GM18499 (cell line): ENCODE measurements at regions not wholly inside any gene's neighbourhood (a gene's known extent, or its start where the extent isn't known, plus 50 kb on each side); places are given as distances from the start of the nearest gene placed in this dataset.
"Not testable (repeated sequence)": the region's sequence is repeated elsewhere in the genome, so short reads cannot be mapped to it uniquely, and the experiment has no call there.

Experiments used
- ATAC-seq: cut with Tn5 transposase; IDR thresholded peaks from one replicate; pipeline ENCODE4 v1.9.1; 2021; ENCODE audit warnings: moderate number of reproducible peaks; ENCODE audit not compliant: insufficient read depth, unreplicated experiment

DNA sequence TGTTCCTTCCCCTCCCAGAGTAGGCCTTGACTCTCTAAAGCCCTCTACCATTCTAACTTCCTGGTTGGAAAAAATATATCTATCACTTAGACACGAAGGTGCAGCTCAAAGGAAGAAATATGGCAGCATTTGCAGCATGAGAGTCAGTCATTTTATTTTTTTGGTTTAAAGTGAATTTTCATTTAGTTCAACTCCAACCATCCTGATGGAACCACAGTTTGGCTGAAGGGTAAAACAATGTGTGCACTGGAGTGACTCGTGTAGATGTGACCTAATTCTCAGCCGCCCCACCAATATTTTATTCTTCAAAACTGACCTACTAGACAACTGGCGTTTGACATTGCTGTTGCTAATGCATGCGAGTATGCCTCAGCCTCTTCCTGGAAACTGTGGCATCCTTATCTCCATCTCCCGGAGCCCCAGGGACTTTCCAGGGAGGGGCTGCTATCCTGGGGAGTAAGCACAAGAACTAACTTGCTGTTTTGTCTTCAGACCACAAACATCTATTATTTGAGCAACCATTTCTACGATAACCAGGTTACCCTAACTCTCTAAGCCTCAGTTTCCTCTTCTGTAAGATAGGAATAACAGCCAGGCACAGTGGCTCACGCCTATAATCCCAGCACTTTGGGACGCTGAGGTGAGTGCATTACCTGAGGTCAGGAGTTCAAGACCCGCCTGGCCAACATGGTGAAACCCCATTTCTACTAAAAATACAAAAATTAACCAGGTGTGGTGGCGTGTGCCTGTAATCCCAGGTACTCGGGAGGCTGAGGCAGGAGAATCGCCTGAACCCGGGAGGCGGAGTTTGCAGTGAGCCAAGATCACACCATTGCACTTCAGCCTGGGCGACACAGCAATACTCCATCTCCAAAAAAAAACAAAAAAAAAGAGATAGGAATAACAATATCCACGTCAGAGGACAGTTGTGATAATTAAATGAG lies 148.7 kb upstream of the JARID2 start:
- no peak for ATAC-seq

DNA sequence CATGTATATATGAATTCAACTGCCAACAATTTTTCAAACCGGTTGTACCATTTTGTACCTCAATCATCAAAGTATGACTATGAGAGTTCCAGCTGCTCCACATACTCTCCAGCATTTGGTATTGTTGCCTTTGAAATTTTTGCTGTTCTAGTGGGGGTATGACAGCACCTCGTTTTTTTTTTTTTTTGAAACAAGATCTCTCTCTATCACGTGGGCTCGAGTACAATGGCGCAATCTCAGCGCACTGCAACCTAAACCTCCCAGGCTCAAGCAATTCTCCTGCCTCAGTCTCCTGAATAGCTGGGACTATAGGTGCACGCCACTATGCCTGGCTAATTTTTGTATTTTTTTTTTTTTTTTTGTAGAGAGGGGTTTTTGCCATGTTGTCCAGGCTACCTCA lies 144.7 kb upstream of the JARID2 start:
- no peak for ATAC-seq

DNA sequence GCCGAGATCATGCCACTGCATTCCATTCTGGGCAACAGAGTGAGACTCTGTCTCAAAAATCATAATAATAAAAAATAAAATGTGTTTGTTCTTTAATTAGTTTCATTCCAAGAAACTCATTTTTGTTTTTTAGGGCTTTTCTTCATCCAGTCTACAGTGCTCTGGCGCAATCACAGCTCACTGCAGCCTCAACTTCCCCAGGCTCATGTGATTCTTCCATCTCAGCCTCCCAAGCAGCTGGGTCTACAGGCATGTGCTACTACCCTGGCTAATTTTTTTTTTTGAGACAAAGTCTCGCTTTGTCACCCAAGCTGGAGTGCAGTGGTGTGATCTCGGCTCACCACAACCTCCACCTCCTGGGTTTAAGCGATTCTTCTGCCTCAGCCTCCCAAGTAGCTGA lies 143.6 kb upstream of the JARID2 start:
- no peak for ATAC-seq

DNA sequence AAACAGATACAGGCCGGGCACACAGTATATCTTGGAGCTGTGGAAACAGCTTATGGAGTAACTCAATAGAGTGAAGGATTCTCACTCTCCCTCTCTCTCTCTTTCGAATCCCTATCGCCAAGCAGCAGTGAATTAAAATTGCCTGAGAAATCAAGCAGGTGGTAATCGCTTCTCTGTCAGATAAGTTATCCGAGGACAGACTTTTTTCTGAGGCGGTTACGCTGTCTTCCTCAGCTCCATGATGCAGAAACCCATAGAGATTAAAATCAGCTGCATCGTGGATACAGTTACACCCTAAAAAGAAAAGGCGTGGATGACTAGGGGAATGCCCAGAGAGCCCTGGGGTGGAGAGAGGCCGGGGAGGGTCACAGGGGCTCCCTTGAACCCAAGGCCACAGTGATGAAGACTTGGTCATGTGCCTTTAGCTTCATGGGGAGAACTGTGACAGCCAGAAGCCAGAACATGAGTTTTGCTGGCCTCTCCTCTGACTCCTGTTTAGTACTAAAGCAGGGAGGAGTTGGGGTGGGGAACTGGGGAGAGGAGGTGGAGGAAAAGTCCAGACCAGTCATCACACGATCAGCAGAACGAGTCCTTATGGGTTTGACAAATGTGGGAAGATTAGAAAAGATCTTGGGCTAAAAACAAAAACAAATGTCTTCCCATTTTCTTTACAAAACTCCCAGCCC lies 138.8 kb upstream of the JARID2 start:
- no peak for ATAC-seq

DNA sequence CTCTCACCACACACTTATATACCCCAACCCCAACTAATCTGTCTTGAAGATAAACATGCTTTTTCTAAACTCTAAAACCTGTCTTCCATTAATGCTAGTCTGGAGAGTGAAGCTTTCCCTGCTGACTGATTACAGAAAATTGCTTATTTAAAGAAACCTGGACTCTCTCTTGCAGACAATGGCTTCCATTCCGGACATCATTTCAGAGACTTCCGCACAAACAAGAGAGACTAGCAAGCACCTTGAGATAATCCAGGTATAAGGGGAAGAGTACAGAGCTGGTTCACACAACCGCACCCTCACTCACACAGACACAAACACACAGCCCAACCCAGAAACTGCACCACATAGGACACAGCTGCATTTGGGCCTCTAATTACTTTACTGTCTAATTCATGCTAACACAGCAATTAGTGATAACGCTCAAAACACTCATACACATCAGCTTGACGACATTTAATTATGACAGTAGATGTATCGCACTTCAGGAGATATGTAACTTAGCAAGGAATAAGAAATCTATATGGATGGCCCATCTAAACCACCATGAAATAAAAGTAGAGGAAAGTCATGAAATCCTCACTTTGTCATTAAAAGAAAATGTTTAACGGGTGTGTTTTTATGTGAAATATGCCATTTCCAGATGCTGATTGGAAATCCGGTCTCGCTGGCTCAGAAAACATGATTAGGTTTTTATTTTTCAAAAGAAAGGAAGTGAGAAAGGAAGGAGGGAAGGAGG lies 138.1 kb upstream of the JARID2 start:
- no peak for ATAC-seq

DNA sequence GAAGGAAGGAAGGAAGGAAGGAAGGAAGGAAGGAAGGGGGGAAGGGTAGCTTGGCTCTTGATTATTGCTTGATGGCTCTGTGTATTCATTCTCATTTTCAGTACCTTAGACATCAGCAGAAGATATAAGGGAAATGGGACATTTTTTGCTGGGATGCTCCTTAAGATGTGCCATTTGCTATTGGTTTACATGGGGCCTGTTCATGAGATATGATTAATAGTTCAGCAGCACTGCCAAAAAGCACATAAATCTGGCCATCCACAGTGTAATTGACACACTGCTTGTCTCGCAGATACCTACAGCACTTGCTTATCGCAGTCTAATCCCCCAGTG lies 137.5 kb upstream of the JARID2 start:
- ATAC-seq = no peak

DNA sequence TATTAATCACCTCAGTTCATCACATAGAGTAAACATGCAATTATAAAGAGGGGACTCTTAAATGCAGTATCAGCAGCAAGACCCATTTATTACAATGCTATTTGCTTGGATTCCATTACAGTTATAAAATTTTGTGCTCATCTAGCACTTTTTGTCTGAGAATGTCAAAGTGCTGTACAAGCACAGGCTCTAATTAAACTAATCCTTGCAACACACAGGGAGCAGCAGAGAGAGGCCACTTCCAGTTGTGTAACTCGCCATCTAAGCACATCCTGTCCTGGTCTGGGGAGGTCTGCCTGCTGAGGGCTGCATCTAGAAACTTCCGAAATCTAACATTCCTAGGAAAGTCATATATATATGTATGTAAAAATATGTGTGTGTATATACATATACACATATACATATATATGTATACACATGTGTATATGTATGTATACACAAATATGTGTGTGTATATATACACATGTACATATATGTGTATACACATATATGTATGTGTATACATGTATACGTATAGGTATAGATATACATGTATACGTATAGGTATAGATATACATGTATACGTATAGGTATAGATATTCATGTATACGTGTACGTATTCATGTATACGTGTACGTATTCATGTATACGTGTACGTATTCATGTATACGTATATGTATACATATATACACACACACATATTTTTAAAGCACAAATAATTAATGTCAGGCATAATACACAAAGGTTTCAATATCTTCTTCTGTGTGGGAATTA lies 136.4 kb upstream of the JARID2 start:
- ATAC-seq = no peak

DNA sequence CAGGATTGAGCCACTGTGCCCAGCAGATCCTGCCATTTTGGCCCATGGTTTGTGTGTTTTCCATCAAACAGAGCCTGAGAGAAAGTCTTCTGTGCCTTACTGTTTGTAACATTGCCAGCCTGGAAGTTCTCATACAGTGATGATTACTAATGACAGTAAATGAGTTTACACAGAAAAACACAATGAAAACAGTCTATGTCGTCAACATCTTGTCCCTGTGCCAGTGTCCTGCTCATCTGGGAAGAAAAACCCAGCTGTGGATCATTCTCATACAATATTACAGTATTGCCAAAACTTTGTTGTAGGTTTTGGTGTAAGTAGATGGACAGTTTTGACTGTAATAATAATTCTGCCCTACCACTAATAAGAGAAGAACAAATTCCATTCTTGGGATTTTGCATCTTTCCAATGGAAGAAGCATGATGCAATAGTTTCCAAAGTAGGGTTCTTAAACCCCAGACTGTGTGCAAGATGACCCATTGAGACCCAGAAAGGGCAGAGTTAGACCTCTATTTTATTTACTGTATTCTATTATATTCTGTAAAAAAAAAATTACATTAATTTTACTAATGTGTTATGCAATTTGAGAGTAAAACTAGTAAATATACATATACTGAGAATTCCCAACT lies 135.0 kb upstream of the JARID2 start:
- no peak for ATAC-seq

DNA sequence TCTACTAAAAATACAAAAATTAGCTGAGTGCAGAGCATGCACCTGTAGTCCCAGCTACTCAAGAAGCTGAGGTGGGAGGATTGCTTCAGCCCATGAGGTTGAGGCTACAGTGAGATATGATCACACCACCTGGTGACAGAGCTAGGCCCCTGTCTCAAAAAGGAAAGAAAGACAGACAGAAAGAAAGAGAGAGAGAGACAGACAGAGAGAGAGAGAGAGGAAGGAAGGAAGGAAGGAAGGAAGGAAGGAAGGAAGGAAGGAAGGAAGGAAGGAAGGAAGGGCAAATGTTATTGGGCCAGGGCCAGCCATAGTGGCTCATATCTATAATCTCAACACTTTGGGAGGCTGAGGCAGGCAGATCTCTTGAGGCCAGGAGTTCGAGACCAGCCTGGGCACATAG lies 134.3 kb upstream of the JARID2 start:
- ATAC-seq = not testable (repeated sequence)

DNA sequence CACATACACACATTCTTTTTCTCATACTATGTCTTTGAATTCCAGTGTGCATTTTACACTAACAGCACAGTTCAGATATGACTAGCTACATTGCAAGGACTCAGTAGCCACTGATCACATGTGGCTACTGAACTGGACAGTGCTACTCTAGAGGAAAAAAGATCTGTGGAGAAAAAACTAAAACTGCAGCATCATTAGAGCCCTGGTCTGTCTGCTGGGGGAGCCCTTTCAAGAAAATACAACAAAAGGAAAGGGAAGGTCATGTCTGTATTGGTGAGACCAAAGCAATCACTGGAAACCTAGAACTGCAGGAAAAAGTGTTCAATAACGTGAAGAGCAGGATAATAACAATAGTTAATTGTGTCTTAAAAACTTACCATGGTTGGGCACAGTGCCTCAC lies 132.3 kb upstream of the JARID2 start:
- ATAC-seq = no peak

DNA sequence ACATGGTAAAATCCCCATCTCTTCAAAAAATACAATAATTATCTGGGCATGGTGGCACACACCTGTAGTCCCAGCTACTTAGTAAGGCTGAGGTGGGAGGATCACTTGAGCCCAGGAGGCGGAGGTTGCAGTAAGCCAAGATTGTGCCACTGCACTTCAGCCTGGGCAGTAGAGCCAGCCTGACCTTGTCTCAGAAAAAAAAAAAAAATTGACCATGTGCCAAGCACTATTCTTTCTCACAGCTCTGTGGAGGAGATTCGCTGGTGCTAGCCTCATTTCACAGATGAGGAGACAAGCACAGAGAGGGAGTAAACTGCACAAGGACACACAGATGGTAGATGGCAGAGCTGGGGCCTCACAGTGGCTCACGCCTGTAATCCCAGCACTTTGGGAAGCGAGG lies 131.8 kb upstream of the JARID2 start:
- no peak for ATAC-seq

DNA sequence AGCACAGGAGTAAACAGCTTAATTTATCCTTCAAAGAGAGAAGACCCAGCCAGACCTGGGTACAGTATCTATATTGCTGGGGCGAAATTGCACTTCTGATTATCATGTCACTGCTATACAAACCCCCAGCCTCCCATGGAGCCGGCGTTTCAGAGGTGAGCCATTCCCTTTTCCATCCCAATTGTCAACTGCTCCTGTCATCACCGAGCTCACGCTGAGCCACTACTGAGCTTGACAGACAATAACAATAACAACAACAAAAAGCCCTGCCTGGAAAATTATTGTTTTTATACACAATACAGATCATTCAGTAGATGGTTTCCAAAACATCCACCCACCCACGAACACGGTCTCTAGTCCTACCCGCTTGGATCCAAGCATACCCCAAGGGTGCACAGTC lies 129.0 kb upstream of the JARID2 start:
- ATAC-seq = no peak

DNA sequence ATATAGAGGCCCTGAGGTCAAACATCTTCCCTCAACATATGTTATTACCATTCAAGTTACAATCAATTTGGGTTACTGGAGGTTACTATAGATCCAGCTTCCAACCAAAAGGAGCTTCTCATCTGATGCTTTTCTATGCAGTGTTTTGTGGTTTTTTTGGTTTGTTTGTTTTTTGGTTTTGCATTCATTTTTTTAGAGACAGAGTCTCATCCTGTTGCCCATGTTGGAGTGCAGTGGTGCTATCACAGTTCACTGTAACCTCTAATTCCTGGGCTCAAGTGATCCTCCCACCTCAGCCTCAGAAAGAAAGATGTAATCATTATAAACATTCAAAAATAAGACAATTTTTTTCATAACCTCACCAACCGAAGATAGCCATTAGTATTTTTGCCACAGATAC lies 124.4 kb upstream of the JARID2 start:
- ATAC-seq = no peak

DNA sequence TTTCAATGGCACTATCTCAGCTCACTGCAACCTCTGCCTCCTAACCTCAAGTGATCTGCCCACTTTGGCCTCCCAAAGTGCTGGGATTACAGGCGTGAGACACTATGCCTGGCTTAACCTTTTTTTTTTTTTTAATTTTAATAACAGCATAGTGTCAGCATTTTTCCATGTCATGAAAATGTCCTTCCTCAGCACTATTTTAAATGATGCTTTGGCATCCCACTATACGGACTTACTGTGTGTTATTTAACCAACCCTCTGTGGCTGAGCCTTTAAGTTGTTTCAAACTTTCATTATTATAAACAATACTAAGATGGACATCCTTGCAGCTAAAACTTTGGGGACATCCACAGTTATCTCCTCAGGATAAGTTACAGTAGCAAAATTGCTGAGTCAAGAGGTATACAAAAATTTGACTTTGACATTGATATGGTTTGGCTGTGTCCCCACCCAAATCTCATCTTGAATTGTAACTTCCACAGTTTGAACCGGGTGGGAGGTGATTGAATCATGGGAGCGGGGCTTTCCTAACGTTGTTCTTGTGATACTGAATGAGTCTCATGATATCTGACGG lies 123.8 kb upstream of the JARID2 start:
- ATAC-seq = no peak

DNA sequence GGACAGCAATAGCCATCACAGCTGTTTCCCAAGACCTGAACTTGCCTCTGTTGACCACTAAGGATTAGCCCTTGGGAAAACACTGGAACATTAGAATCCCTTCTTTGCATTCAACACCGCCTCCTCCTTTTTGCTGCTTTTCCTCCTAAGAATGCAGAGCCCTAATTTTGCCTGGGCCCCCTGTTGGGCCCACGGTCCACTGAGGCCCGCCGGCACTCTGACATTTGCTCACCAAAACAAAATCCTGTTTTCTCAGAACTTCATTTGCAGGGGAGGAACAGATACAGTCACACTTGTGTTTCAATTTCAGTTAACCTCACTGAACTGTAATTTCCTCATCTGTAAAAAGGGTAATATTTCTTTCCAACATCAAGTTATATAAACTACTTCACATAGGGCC lies 116.0 kb upstream of the JARID2 start:
- no peak for ATAC-seq

DNA sequence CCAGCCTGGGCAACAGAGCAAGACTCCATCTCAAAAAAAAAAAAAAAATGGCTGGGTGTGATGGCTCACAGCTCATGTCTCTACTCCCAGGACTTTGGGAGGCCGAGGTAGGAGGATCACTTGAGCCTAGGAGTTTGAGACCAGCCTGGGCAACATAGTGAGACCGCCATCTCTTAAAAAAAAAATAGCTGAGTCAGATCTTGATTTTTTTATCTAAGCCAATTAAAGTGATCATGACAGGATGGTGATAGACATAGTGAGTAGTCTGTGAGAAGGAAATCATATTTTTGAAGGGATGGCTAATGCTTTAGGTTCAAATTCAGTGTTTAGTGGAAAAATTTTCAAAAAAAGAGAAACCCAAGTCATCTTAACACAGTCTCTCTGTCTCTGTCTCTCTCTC lies 114.6 kb upstream of the JARID2 start:
- ATAC-seq = no peak

DNA sequence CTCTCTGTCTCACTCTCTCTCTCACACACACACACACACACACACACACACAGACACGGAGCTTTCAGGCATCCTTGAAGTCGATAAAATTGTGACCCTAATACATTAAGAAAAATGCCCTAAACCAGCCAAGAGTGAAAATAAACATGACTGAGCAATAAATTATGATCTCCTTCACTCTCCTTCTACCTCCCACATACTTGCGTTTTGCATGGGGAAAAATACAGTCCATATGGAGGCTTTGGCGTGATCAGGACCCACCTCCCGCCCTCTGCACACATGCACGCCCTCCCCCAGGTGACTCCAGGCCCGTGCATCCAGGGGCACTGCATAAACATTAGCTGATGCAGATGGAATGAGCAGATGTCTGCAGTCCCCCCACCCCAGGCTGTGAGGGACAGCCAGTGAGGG lies 114.2 kb upstream of the JARID2 start:
- no peak for ATAC-seq

DNA sequence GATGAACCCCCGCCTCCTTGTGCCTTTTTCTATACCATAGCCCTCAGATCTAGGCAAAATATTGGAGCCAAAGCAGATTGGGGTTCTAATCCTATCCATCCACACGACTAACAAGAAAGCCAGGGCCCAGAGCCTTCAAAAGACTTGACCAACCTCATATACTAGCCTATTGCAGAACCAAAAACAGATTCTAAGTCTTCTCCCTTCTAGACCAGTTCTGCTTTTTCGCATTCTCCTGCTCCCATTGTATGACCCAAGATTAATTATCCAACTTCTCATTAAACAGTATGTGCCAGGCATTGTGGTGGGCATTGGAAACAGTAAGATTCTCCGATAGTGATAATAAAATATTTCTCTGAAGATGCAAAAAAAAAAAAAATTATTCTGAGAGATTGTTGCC lies 113.7 kb upstream of the JARID2 start:
- no peak for ATAC-seq

DNA sequence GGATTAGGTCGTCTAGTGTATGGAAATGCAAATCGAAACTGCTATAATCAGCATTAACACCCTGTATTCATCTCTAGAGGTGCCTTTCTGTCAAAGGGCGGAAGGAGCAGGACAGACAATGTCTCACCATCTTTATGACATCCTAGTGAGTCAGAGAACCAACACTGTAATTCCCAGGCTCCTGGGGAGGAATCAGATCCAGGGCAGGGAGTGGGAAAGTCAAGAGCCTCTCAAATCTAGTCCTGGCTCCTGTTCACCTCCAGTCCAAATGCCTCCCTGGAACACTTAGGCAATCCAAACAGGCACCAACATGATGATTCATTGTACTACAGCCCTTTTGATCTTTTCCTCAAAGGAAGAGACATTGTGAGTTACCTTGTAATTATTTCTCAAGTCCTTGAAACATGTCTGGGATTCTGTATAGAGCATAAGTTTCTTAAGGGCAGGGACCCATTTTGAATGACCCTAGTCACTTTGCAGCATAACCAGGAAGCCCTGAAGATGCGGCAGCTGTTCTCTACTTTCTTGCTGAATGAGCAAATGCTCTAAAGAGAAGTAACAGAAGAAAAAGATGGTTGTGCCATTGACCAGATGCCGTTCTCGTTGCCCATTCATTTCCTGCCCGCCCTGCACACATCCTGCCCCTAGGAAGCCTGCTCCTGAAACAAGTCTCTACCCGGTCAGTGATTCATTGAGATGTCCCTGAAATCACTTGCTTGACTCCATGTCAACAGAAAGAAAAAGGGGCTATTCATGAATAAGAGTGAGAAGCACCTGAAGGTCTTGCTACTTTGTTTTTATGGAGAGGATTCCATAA lies 112.8 kb upstream of the JARID2 start:
- no peak for ATAC-seq
